ENCODE measurements at regions not wholly inside any gene's neighbourhood (a gene's known extent, or its start where the extent isn't known, plus 50 kb on each side); places are given as distances from the start of the nearest gene placed in this dataset.

DNA sequence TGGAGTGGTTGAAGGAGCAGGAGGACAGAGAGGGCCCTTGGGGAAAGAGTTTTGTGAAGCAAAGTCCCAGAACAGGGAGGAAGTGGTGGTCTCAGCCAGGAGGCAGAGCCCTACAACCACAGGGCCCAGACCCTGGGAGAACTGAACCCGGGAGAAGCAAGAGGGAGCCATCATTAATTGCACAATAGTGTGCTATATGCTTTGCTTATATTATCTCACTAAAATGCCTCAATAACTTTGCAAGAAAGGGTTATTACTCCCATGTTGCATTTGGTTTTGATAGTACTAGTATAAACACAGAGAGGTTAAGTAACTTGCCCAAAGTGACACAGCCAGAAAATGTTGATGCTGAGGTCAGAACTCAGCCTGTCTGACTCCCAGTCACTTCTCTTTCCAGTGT is 124.3 kb downstream of the FOXD2 start (continued):
- TF ChIP-seq, protein P1, sequence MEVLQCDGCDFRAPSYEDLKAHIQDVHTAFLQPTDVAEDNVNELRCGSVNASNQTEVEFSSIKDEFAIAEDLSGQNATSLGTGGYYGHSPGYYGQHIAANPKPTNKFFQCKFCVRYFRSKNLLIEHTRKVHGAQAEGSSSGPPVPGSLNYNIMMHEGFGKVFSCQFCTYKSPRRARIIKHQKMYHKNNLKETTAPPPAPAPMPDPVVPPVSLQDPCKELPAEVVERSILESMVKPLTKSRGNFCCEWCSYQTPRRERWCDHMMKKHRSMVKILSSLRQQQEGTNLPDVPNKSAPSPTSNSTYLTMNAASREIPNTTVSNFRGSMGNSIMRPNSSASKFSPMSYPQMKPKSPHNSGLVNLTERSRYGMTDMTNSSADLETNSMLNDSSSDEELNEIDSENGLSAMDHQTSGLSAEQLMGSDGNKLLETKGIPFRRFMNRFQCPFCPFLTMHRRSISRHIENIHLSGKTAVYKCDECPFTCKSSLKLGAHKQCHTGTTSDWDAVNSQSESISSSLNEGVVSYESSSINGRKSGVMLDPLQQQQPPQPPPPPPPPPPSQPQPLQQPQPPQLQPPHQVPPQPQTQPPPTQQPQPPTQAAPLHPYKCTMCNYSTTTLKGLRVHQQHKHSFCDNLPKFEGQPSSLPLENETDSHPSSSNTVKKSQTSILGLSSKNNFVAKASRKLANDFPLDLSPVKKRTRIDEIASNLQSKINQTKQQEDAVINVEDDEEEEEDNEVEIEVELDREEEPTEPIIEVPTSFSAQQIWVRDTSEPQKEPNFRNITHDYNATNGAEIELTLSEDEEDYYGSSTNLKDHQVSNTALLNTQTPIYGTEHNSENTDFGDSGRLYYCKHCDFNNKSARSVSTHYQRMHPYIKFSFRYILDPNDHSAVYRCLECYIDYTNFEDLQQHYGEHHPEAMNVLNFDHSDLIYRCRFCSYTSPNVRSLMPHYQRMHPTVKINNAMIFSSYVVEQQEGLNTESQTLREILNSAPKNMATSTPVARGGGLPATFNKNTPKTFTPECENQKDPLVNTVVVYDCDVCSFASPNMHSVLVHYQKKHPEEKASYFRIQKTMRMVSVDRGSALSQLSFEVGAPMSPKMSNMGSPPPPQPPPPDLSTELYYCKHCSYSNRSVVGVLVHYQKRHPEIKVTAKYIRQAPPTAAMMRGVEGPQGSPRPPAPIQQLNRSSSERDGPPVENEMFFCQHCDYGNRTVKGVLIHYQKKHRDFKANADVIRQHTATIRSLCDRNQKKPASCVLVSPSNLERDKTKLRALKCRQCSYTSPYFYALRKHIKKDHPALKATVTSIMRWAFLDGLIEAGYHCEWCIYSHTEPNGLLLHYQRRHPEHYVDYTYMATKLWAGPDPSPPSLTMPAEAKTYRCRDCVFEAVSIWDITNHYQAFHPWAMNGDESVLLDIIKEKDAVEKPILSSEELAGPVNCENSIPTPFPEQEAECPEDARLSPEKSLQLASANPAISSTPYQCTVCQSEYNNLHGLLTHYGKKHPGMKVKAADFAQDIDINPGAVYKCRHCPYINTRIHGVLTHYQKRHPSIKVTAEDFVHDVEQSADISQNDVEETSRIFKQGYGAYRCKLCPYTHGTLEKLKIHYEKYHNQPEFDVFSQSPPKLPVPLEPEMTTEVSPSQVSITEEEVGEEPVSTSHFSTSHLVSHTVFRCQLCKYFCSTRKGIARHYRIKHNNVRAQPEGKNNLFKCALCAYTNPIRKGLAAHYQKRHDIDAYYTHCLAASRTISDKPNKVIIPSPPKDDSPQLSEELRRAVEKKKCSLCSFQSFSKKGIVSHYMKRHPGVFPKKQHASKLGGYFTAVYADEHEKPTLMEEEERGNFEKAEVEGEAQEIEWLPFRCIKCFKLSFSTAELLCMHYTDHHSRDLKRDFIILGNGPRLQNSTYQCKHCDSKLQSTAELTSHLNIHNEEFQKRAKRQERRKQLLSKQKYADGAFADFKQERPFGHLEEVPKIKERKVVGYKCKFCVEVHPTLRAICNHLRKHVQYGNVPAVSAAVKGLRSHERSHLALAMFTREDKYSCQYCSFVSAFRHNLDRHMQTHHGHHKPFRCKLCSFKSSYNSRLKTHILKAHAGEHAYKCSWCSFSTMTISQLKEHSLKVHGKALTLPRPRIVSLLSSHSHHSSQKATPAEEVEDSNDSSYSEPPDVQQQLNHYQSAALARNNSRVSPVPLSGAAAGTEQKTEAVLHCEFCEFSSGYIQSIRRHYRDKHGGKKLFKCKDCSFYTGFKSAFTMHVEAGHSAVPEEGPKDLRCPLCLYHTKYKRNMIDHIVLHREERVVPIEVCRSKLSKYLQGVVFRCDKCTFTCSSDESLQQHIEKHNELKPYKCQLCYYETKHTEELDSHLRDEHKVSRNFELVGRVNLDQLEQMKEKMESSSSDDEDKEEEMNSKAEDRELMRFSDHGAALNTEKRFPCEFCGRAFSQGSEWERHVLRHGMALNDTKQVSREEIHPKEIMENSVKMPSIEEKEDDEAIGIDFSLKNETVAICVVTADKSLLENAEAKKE (CRISPR knock-in tag; IDR thresholded peaks at IDR 0.05), result no peak
- TF ChIP-seq ZNF331 (CRISPR knock-in tag; IDR thresholded peaks at IDR 0.05; ENCODE audit: low read depth) (no peak), JUNB (IDR thresholded peaks at IDR 0.05; ENCODE audit: unreplicated experiment) (no peak), EZH2phosphoT487 (IDR thresholded peaks at IDR 0.05; ENCODE audit: unreplicated experiment) (no peak), ZNF114 (CRISPR knock-in tag; IDR thresholded peaks at IDR 0.05) (no peak)
- TF ChIP-seq, protein P2, sequence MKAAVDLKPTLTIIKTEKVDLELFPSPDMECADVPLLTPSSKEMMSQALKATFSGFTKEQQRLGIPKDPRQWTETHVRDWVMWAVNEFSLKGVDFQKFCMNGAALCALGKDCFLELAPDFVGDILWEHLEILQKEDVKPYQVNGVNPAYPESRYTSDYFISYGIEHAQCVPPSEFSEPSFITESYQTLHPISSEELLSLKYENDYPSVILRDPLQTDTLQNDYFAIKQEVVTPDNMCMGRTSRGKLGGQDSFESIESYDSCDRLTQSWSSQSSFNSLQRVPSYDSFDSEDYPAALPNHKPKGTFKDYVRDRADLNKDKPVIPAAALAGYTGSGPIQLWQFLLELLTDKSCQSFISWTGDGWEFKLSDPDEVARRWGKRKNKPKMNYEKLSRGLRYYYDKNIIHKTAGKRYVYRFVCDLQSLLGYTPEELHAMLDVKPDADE (IDR thresholded peaks at IDR 0.05), result no peak

DNA sequence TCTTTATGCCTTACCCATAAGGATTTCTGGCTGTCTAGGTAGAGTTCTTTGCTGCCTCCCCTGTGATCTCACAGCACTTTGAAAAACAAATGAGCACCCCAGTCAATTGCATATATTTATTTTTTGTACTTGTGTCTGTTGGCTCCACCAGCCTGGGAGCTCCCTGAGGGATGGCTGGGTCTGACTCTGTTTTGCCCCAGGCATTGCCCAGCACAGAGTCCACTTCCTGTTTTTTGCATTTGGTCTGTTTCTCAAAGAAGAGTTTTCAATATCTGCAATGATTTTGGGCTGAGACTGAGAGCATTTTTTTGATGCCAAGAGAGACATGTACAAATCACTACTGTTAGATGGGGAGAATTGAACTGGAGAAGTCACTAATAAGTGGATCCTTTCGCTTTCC is 125.0 kb downstream of the FOXD2 start:
- no peaks in the 10 kb centered on the region for H3K36me3 ChIP-seq (ENCODE audit: insufficient read depth)
- no peak overlapping the region for H2AFZ ChIP-seq
- Mint-ChIP-seq H3K27me3 (ENCODE audit: insufficient read depth, low read depth, poor library complexity) (peaks cover 17% of the 10 kb centered on the region), H3K9me3 (no peaks in the 10 kb centered on the region), H3K36me3 (ENCODE audit: low read depth) (no peaks in the 10 kb centered on the region), H3K4me3 (no peak overlapping the region), H3K4me1 (peaks cover 35% of the 10 kb centered on the region), H3K27ac (no peak overlapping the region)
- no peaks in the 10 kb centered on the region for H3K9me2 ChIP-seq (ENCODE audit: insufficient read depth)
- no peak for ATAC-seq
- H3K27me3 ChIP-seq (ENCODE audit: insufficient read depth), result 0 out of 2 replicates have a peak, but pooled peaks cover 5% of the 10 kb centered on the region
- H3F3A ChIP-seq (replicated peaks; ENCODE audit: low read depth), result no peaks in the 10 kb centered on the region
- no peak for DNase-seq (ENCODE audit: low spot score)
- peaks cover 21% of the 10 kb centered on the region for H3K4me1 ChIP-seq (ENCODE audit: insufficient read depth)
- H3K4me3 ChIP-seq, result no peak overlapping the region
- H3K4me2 ChIP-seq, result no peak overlapping the region
- no peaks in the 10 kb centered on the region for H3K79me2 ChIP-seq (replicated peaks; ENCODE audit: insufficient read depth)
- no peaks in the 10 kb centered on the region for H4K20me1 ChIP-seq (replicated peaks; ENCODE audit: insufficient read depth)
- no peak overlapping the region for H3K27ac ChIP-seq (ENCODE audit: low read depth)
- TF ChIP-seq, protein P2 (IDR thresholded peaks at IDR 0.05), result no peak
- TF ChIP-seq EZH2 (IDR thresholded peaks at IDR 0.05; ENCODE audit: low read depth, unreplicated experiment), result no peak
- no peak for TF ChIP-seq NANOG (IDR thresholded peaks at IDR 0.05; ENCODE audit: borderline replicate concordance)
- no peak for TF ChIP-seq CREB1 (CRISPR knock-in tag; IDR thresholded peaks at IDR 0.05; ENCODE audit: low read depth)
- TF ChIP-seq, protein P3, sequence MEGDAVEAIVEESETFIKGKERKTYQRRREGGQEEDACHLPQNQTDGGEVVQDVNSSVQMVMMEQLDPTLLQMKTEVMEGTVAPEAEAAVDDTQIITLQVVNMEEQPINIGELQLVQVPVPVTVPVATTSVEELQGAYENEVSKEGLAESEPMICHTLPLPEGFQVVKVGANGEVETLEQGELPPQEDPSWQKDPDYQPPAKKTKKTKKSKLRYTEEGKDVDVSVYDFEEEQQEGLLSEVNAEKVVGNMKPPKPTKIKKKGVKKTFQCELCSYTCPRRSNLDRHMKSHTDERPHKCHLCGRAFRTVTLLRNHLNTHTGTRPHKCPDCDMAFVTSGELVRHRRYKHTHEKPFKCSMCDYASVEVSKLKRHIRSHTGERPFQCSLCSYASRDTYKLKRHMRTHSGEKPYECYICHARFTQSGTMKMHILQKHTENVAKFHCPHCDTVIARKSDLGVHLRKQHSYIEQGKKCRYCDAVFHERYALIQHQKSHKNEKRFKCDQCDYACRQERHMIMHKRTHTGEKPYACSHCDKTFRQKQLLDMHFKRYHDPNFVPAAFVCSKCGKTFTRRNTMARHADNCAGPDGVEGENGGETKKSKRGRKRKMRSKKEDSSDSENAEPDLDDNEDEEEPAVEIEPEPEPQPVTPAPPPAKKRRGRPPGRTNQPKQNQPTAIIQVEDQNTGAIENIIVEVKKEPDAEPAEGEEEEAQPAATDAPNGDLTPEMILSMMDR (conservative IDR thresholded peaks at IDR 0.05; ENCODE audit: low read depth in 2 of 2), result no peak
- no peak for TF ChIP-seq ZNF114 (CRISPR knock-in tag; IDR thresholded peaks at IDR 0.05)
